Pancreas (tissue), 10 donors: ENCODE measurements at regions not wholly inside any gene's neighbourhood (a gene's known extent, or its start where the extent isn't known, plus 50 kb on each side); places are given as distances from the start of the nearest gene placed in this dataset.

Source experiments
- ATAC-seq, 4 donors: fragments of 200-7000 bp; cut with Tn5 transposase; one replicate each; pipeline versions ENCODE4 v1.8.0 to v1.9.1; 2020; ENCODE audit warnings: mild to moderate bottlenecking in 4 of 4, moderate library complexity in 4 of 4
- DNase-seq, 6 donors: peaks; one replicate each; pipeline ENCODE4 v3.0.0-alpha.2; 2020
- FAIRE-seq: peaks from 2 replicates; lab custom pipeline; 2012; peaks lifted over from hg19 to GRCh38; lab: Jason Lieb, UNC
- H3K27ac ChIP-seq, 4 donors: fragments of 200-600 bp; sonication (generic); 1 replicate in 3 of 4; 2 replicates in 1 of 4; pipeline versions ENCODE4 v1.5.0 to v1.8.0; 2020
- H3K27me3 ChIP-seq, 4 donors: fragments of 200-600 bp; one replicate each; pipeline ENCODE4 v1.8.0; 2021
- H3K36me3 ChIP-seq, 3 donors: fragments of 200-600 bp; sonication (generic) in 1 of 3; one replicate each; pipeline versions ENCODE4 v1.5.0 to v1.8.0; 2020 to 2021
- H3K4me1 ChIP-seq, 3 donors: fragments of 200-600 bp; one replicate each; pipeline ENCODE4 v1.8.0; 2021
- H3K4me3 ChIP-seq, 4 donors: fragments of 200-600 bp; sonication (generic) in 2 of 4; one replicate each; pipeline versions ENCODE4 v1.5.0 to v1.8.0; 2020 to 2021
- H3K9me3 ChIP-seq, 4 donors: fragments of 200-600 bp; one replicate each; pipeline ENCODE4 v1.8.0; 2021
- CTCF ChIP-seq, 4 donors: fragments of 200-600 bp; sonication (generic) in 3 of 4; IDR thresholded peaks; one replicate each; pipeline versions ENCODE4 v1.5.0 to v1.8.0; 2021; ENCODE audit warnings: antibody characterized with exemption in 4 of 4
- WGBS, 2 donors: extraction: QIAGEN DNeasy Blood & Tissue Kit; methylation state at CpG; one replicate each; pipeline ENCODE4 v1.1.7; 2013; 5-methylcytosine and 5-hydroxymethylcytosine counted together
- intact Hi-C, 3 donors: fragments of 100-400 bp; cut with DNase I; formaldehyde crosslinking; loops; one replicate each; pipeline versions ENCODE4 v1.11.1 to v1.14.2; 2022
- donor health status: healthy with polysubstance abuse.
- donor health status: DM: no; HTN: no; CAD: no; lungs with moderate emphysema.
- donor health status: DM: no; HTN: no; CAD: no.
- donor health status: control.
- donor health status: control.
- donor health status: Bipolar disorder and iron deficiency.
- donor health status: DM: yes; HTN: yes; CAD: no.
- donor health status: DM: no; HTN: no; CAD: no.
- donor health status: DM: no; HTN: no; CAD: no.
- donor health status: DM: yes; HTN: yes; CAD: no.

- ATAC-seq, result no peak
- TF ChIP-seq CTCF (IDR thresholded peaks at IDR 0.05), result no peak
- Histone ChIP-seq H3K36me3 (no peaks in the 10 kb centered on the region), H3K4me3 (no peak overlapping the region), H3K27ac (no peak overlapping the region), H3K4me1 (no peaks in the 10 kb centered on the region), H3K9me3 (no peaks in the 10 kb centered on the region), H3K27me3 (no peaks in the 10 kb centered on the region)
- intact Hi-C loops, result no loop called here
- DNase-seq, result no peak
- 78 to 84% methylated on average over 3 of the region's 3 CpGs for WGBS, 2 donors
- no peak for FAIRE-seq
Observed at GRCh38 chr7:41420421-41420820, 282.5 kb downstream of the INHBA start.

- no peak for TF ChIP-seq CTCF (IDR thresholded peaks at IDR 0.05)
- no peak overlapping the region for H3K4me3 ChIP-seq
- ATAC-seq, result no peak
- WGBS, 2 donors, result 43 to 45% methylated on average over 3 of the region's 3 CpGs
- no peaks in the 10 kb centered on the region for H3K27me3 ChIP-seq
- no peaks in the 10 kb centered on the region for H3K36me3 ChIP-seq
- intact Hi-C loops, result no loop called here
- H3K27ac ChIP-seq, result no peak overlapping the region
- DNase-seq, result no peak
- H3K4me1 ChIP-seq, result no peaks in the 10 kb centered on the region
- no peaks in the 10 kb centered on the region for H3K9me3 ChIP-seq
- FAIRE-seq, result no peak
Observed at GRCh38 chr7:41418337-41418736, 284.6 kb downstream of the INHBA start.

- no peak overlapping the region for H3K27ac ChIP-seq
- no peaks in the 10 kb centered on the region for H3K27me3 ChIP-seq
- WGBS, 2 donors, result 53 to 70% methylated on average over 3 of the region's 3 CpGs
- DNase-seq (no peak), FAIRE-seq (no peak), ATAC-seq (no peak)
- no peaks in the 10 kb centered on the region for H3K36me3 ChIP-seq
- no peaks in the 10 kb centered on the region for H3K4me1 ChIP-seq
- TF ChIP-seq CTCF (IDR thresholded peaks at IDR 0.05), result no peak
- no peaks in the 10 kb centered on the region for H3K9me3 ChIP-seq
- no peak overlapping the region for H3K4me3 ChIP-seq
- intact Hi-C loops, result no loop called here
Observed at GRCh38 chr7:41416208-41416595, 286.7 kb downstream of the INHBA start.

- intact Hi-C loops, result no loop called here
- DNase-seq (no peak), FAIRE-seq (no peak), ATAC-seq (no peak)
- 64 to 75% methylated on average over 5 of the region's 5 CpGs for WGBS, 2 donors
- H3K4me3 ChIP-seq, result no peak overlapping the region
- H3K27me3 ChIP-seq, result no peaks in the 10 kb centered on the region
- H3K4me1 ChIP-seq, result no peaks in the 10 kb centered on the region
- H3K36me3 ChIP-seq, result no peaks in the 10 kb centered on the region
- no peak for TF ChIP-seq CTCF (IDR thresholded peaks at IDR 0.05)
- no peaks in the 10 kb centered on the region for H3K9me3 ChIP-seq
- no peak overlapping the region for H3K27ac ChIP-seq
Observed at GRCh38 chr7:41415471-41416207, 287.3 kb downstream of the INHBA start.

- ATAC-seq (no peak), DNase-seq (no peak), FAIRE-seq (no peak)
- Histone ChIP-seq H3K27me3 (no peaks in the 10 kb centered on the region), H3K36me3 (no peaks in the 10 kb centered on the region), H3K9me3 (no peaks in the 10 kb centered on the region), H3K27ac (no peak overlapping the region), H3K4me1 (no peaks in the 10 kb centered on the region), H3K4me3 (no peak overlapping the region)
- no peak for TF ChIP-seq CTCF (IDR thresholded peaks at IDR 0.05)
- intact Hi-C loops, result no loop called here
- 64 to 75% methylated on average over 4 of the region's 4 CpGs for WGBS, 2 donors
Observed at GRCh38 chr7:41415051-41415450, 287.8 kb downstream of the INHBA start.
